K562 (cell line): ENCODE measurements at regions not wholly inside any gene's neighbourhood (a gene's known extent, or its start where the extent isn't known, plus 50 kb on each side); places are given as distances from the start of the nearest gene placed in this dataset.

Experiments
- ATAC-seq: fragments of 200-7000 bp; cut with Tn5 transposase; 3 replicates; pipeline ENCODE4 v1.9.1; 2020; ENCODE audit warnings: moderate library complexity
- BruUV-seq: library from RNA; stranded (reverse); fragments of 400-500 nt; replicated peaks from 2 replicates; lab custom pipeline; 2021; lab: Mats Ljungman, UMichigan
- CTCF ChIA-PET: fragments of 300-600 bp; formaldehyde crosslinking; extraction: SDS; loops from one replicate; lab custom pipeline; 2021; ENCODE audit warnings: low intra/inter-chr PET ratio; lab: Yijun Ruan, JAX
- POLR2A ChIA-PET: fragments of 300-600, 350-650 bp; sonication (Branson Sonifier 250); formaldehyde crosslinking; extraction: SDS; loops from one replicate; lab custom pipeline; 2021; ENCODE audit warnings: antibody characterized with exemption, inconsistent platforms; lab: Yijun Ruan, JAX
- DNase-seq, 4 experiments: peaks; one replicate each; pipeline versions ENCODE4 v3.0.0 to v3.0.0-alpha.2; 2011 to 2018; ENCODE audit warnings: low spot score in 3 of 4, mixed read lengths in 3 of 4; ENCODE audit errors: extremely low read depth in 1 of 4
- FAIRE-seq: peaks from 2 replicates; lab custom pipeline; 2011; peaks lifted over from hg19 to GRCh38; lab: Jason Lieb, UNC
- H2AFZ ChIP-seq: 2 replicates; pipeline ENCODE4 v1.6.0; 2011; ENCODE audit warnings: low read depth, low read length, control low read depth, inconsistent platforms
- H3K27ac ChIP-seq: fragments of 200-600 bp; 3 replicates; pipeline ENCODE4 v1.8.0; 2011; ENCODE audit warnings: low read depth, mild to moderate bottlenecking, control low read depth, inconsistent platforms, low read length, moderate library complexity, mixed read lengths; ENCODE audit errors: extremely low read depth
- H3K27me3 ChIP-seq, 2 experiments: fragments of 300-600 bp in 1 of 2; 2 replicates in 1 of 2; 3 replicates in 1 of 2; pipeline versions ENCODE4 v1.6.0 to v1.8.0; 2011; ENCODE audit warnings: inconsistent platforms in 2 of 2, low read length in 2 of 2, mild to moderate bottlenecking in 1 of 2, mixed read lengths in 1 of 2, moderate library complexity in 1 of 2; ENCODE audit not compliant: control insufficient read depth in 2 of 2, insufficient read depth in 2 of 2
- H3K36me3 ChIP-seq: fragments of 300-600 bp; 3 replicates; pipeline ENCODE4 v1.8.0; 2011; ENCODE audit warnings: mild to moderate bottlenecking, low read length, inconsistent platforms; ENCODE audit not compliant: control insufficient read depth, insufficient read depth
- H3K4me1 ChIP-seq, 2 experiments: fragments of 200-600 bp in 1 of 2; replicated peaks in 1 of 2; 2 replicates in 1 of 2; 3 replicates in 1 of 2; pipeline versions ENCODE4 v1.5.1 to v1.8.0; 2011; ENCODE audit warnings: inconsistent platforms in 2 of 2, low read length in 2 of 2, mild to moderate bottlenecking in 1 of 2, mixed read lengths in 1 of 2, moderate library complexity in 1 of 2; ENCODE audit not compliant: control insufficient read depth in 2 of 2, insufficient read depth in 2 of 2
- H3K4me2 ChIP-seq: 2 replicates; pipeline ENCODE4 v1.6.1; 2011; ENCODE audit warnings: low read length, control low read depth, inconsistent platforms, mixed read lengths; ENCODE audit not compliant: insufficient read depth
- H3K4me3 ChIP-seq: fragments of 200-600 bp; sonication (generic), shearing (Covaris generic); 2 replicates; pipeline ENCODE4 v1.5.1; 2016; ENCODE audit warnings: control low read depth, inconsistent platforms
- H3K79me2 ChIP-seq: fragments of 200-600 bp; 3 replicates; pipeline ENCODE4 v1.8.0; 2011; ENCODE audit warnings: low read length, inconsistent platforms; ENCODE audit not compliant: control insufficient read depth, insufficient read depth
- H3K9ac ChIP-seq, 2 experiments: 2 replicates each; pipeline versions ENCODE4 v1.6.0 to v1.6.1; 2011; ENCODE audit warnings: low read depth in 2 of 2, low read length in 2 of 2, control low read depth in 1 of 2, inconsistent platforms in 1 of 2, mild to moderate bottlenecking in 1 of 2, mixed read lengths in 1 of 2; ENCODE audit not compliant: insufficient read depth in 1 of 2
- H3K9me1 ChIP-seq: one replicate; pipeline ENCODE4 v1.6.0; 2011; ENCODE audit warnings: inconsistent platforms, mild to moderate bottlenecking, low read length, moderate library complexity; ENCODE audit not compliant: control insufficient read depth, insufficient read depth
- H3K9me3 ChIP-seq: replicated peaks from 2 replicates; pipeline ENCODE4 v1.5.1; 2011; ENCODE audit warnings: low read depth, low read length, inconsistent platforms; ENCODE audit not compliant: control insufficient read depth, insufficient read depth
- H4K20me1 ChIP-seq: replicated peaks from 2 replicates; pipeline ENCODE4 v1.6.1; 2011; ENCODE audit warnings: low read length, inconsistent platforms, mixed read lengths; ENCODE audit not compliant: control insufficient read depth, insufficient read depth
- CBX8 ChIP-seq: fragments of 200-600 bp; sonication (generic); IDR thresholded peaks from 2 replicates; pipeline ENCODE4 v1.6.1; 2012; ENCODE audit warnings: borderline replicate concordance, mixed run types, low read depth, mild to moderate bottlenecking, moderate library complexity, mixed read lengths, low read length, control low read depth, inconsistent platforms; ENCODE audit not compliant: poor library complexity, severe bottlenecking; ENCODE audit errors: extremely low read depth
- FOXJ2 ChIP-seq: fragments of 200-800 bp; sonication (Bioruptor generic); IDR thresholded peaks from 2 replicates; pipeline ENCODE4 v1.6.1; 2016; ENCODE audit warnings: missing genetic modification characterization, missing compliant biosample characterization
- HNRNPLL ChIP-seq: fragments of 200-400 bp; formaldehyde crosslinking; IDR thresholded peaks from 2 replicates; pipeline ENCODE4 v1.6.1; 2017; ENCODE audit warnings: low read length, low read depth, mild to moderate bottlenecking; ENCODE audit not compliant: poor library complexity, severe bottlenecking
- ID3 ChIP-seq, 2 experiments: fragments of 250-450 bp in 1 of 2; fragments of 450-650 bp in 1 of 2; sonication (Bioruptor Pico) in 1 of 2; IDR thresholded peaks; 2 replicates each; pipeline versions ENCODE4 v1.6.1 to v1.8.0; 2016 to 2021; ENCODE audit warnings: mild to moderate bottlenecking in 2 of 2, moderate library complexity in 2 of 2, missing compliant biosample characterization in 1 of 2, missing genetic modification characterization in 1 of 2
- PRDM10 ChIP-seq: fragments of 450-650 bp; IDR thresholded peaks from 2 replicates; pipeline ENCODE4 v1.6.1; 2018; ENCODE audit not compliant: partially characterized antibody
- PTTG1 ChIP-seq: fragments of 450-650 bp; IDR thresholded peaks from 2 replicates; pipeline ENCODE4 v1.6.1; 2016; ENCODE audit warnings: low read depth, mild to moderate bottlenecking, missing genetic modification characterization, missing compliant biosample characterization
- ZBTB8A ChIP-seq: fragments of 450-650 bp; IDR thresholded peaks from 2 replicates; pipeline ENCODE4 v1.6.1; 2018; ENCODE audit warnings: mild to moderate bottlenecking, moderate library complexity; ENCODE audit not compliant: partially characterized antibody
- ZNF445 ChIP-seq: fragments of 250-450 bp; sonication (Bioruptor Pico); IDR thresholded peaks from 2 replicates; pipeline ENCODE4 v1.4.0; 2020; ENCODE audit warnings: low read depth, mild to moderate bottlenecking, moderate library complexity
- ZNF639 ChIP-seq, 2 experiments: fragments of 200-800 bp in 1 of 2; sonication (Bioruptor generic) in 1 of 2; sonication (generic) in 1 of 2; formaldehyde crosslinking in 1 of 2; IDR thresholded peaks in 1 of 2; conservative IDR thresholded peaks in 1 of 2; 2 replicates each; pipeline versions ENCODE4 v1.5.0 to v1.6.1; 2016 to 2020; ENCODE audit warnings: missing compliant biosample characterization in 1 of 2, missing genetic modification characterization in 1 of 2, missing genetic modification reagents in 1 of 2
- WGBS: fragments of 100-300 bp; shearing (Covaris generic); methylation state at CpG from one replicate; pipeline ENCODE4 v1.1.6; 2016; ENCODE audit warnings: low coverage, mixed read lengths; ENCODE audit not compliant: insufficient coverage; ENCODE audit errors: missing lambda C conversion rate; 5-methylcytosine and 5-hydroxymethylcytosine counted together
- in situ Hi-C: fragments of 300-500 bp; cut with MboI; formaldehyde crosslinking; loops from 4 replicates; pipeline ENCODE4 v1.15.0; 2018; ENCODE audit warnings: inconsistent platforms, mixed read lengths
- intact Hi-C: fragments of 100-400 bp; cut with micrococcal nuclease; formaldehyde crosslinking; loops from 2 replicates; pipeline ENCODE4 v1.14.2; 2022

- BruUV-seq: no TSS peak
- Histone ChIP-seq H3K9me1 (no peaks in the 10 kb centered on the region), H3K27me3 (no peaks in the 10 kb centered on the region), H3K9ac (no peak overlapping the region), H3K4me2 (no peak overlapping the region), H3K4me1 (no peaks in the 10 kb centered on the region), H3K27ac (no peak overlapping the region), H3K36me3 (no peaks in the 10 kb centered on the region)
- ATAC-seq (no peak), FAIRE-seq (no peak), DNase-seq (no peak)
- in situ Hi-C loops (no loop called here), intact Hi-C loops (no loop called here)
- TF ChIP-seq HNRNPLL (no peak), FOXJ2 (tag) (no peak), CBX8 (no peak), PTTG1 (tag) (no peak), ZNF445 (CRISPR knock-in tag) (no peak), ID3 (CRISPR knock-in tag; IDR thresholded peaks at IDR 0.05) (no peak), ID3 (tag; IDR thresholded peaks at IDR 0.05) (no peak), ZNF639 (CRISPR knock-in tag; conservative IDR thresholded peaks at IDR 0.05 in 1 of 2, IDR thresholded peaks at IDR 0.05 in 1 of 2) (no peak), ZBTB8A (no peak), PRDM10 (no peak)
- TF ChIP-seq, all 486 proteins: peak for 0
- ChIA-PET POLR2A (no interaction called here), CTCF (no interaction called here)
- Histone ChIP-seq H2AFZ (no peak overlapping the region), H3K79me2 (no peaks in the 10 kb centered on the region), H4K20me1 (no peaks in the 10 kb centered on the region), H3K9me3 (no peaks in the 10 kb centered on the region), H3K4me3 (no peak overlapping the region)
- 0% methylated on average over 1 of the region's 1 CpG for WGBS
Measured at GRCh38 chr21:24096651-24097050, 1510.6 kb downstream of the MRPL39 start.
